Uterus (tissue), 3 donors: ENCODE measurements at regions not wholly inside any gene's neighbourhood (a gene's known extent, or its start where the extent isn't known, plus 50 kb on each side); places are given as distances from the start of the nearest gene placed in this dataset.
"Not testable (repeated sequence)": the region's sequence is repeated elsewhere in the genome, so short reads cannot be mapped to it uniquely, and the experiment has no call there.

Experiments
- DNase-seq, 2 donors: peaks; one replicate each; pipeline ENCODE4 v3.0.0-alpha.2; 2019 to 2020
- H3K27ac ChIP-seq, 2 donors: fragments of 200-600 bp; sonication (generic); 1 replicate in 1 of 2; 2 replicates in 1 of 2; pipeline ENCODE4 v1.5.1; 2016 to 2018
- H3K27me3 ChIP-seq, 2 donors: fragments of 200-600 bp; sonication (generic); one replicate each; pipeline ENCODE4 v1.5.1; 2018 to 2019; ENCODE audit warnings: control low read depth in 1 of 2
- H3K36me3 ChIP-seq, 2 donors: fragments of 200-600 bp; sonication (generic); one replicate each; pipeline ENCODE4 v1.5.1; 2019; ENCODE audit warnings: control low read depth in 1 of 2
- H3K4me1 ChIP-seq, 2 donors: fragments of 200-600 bp; sonication (generic); one replicate each; pipeline ENCODE4 v1.5.1; 2018 to 2019; ENCODE audit warnings: control low read depth in 1 of 2
- H3K4me3 ChIP-seq, 2 donors: fragments of 200-600 bp; sonication (generic); 1 replicate in 1 of 2; 2 replicates in 1 of 2; pipeline ENCODE4 v1.5.1; 2018 to 2019; ENCODE audit warnings: mild to moderate bottlenecking in 1 of 2
- H3K9me3 ChIP-seq, 2 donors: fragments of 200-600 bp; sonication (generic); one replicate each; pipeline ENCODE4 v1.5.1; 2019; ENCODE audit warnings: control low read depth in 1 of 2
- CTCF ChIP-seq, 4 experiments: fragments of 200-600 bp in 2 of 4; fragments of 450-650 bp in 2 of 4; sonication (generic) in 2 of 4; IDR thresholded peaks; one replicate each; pipeline ENCODE4 v1.5.1; 2016 to 2019; ENCODE audit warnings: antibody characterized with exemption in 4 of 4, mild to moderate bottlenecking in 2 of 4, moderate library complexity in 1 of 4
- POLR2A ChIP-seq, 2 donors: fragments of 450-650 bp; IDR thresholded peaks; one replicate each; pipeline ENCODE4 v1.6.1; 2016; ENCODE audit warnings: antibody characterized with exemption in 2 of 2, mild to moderate bottlenecking in 1 of 2, moderate library complexity in 1 of 2
- intact Hi-C: fragments of 100-400 bp; cut with DNase I; formaldehyde crosslinking; loops from one replicate; pipeline ENCODE4 v1.15.1; 2023; ENCODE audit warnings: low total_unique reads
- donor health status: DM: yes; HTN: yes; CAD: no.

GRCh38 chr20:22954661-22955060, 80.5 kb upstream of the SSTR4 start:
- Histone ChIP-seq H3K36me3 (no peaks in the 10 kb centered on the region), H3K9me3 (no peaks in the 10 kb centered on the region), H3K4me1 (no peaks in the 10 kb centered on the region), H3K27me3 (no peaks in the 10 kb centered on the region), H3K27ac (no peak overlapping the region), H3K4me3 (no peak overlapping the region)
- TF ChIP-seq CTCF (IDR thresholded peaks at IDR 0.05) (no peak), POLR2A (IDR thresholded peaks at IDR 0.05) (no peak)
- DNase-seq: no peak
- intact Hi-C loops: no loop called here

GRCh38 chr20:22958390-22958789, 76.7 kb upstream of the SSTR4 start:
- Histone ChIP-seq H3K4me1 (no peaks in the 10 kb centered on the region), H3K4me3 (no peak overlapping the region), H3K36me3 (no peaks in the 10 kb centered on the region), H3K9me3 (no peaks in the 10 kb centered on the region), H3K27ac (no peak overlapping the region), H3K27me3 (no peaks in the 10 kb centered on the region)
- intact Hi-C loops: no loop called here
- TF ChIP-seq CTCF (IDR thresholded peaks at IDR 0.05): no peak
- no peak for TF ChIP-seq POLR2A (IDR thresholded peaks at IDR 0.05)
- no peak for DNase-seq

- H3K9me3 ChIP-seq: no peaks in the 10 kb centered on the region
- no peak overlapping the region for H3K27ac ChIP-seq
- TF ChIP-seq CTCF (IDR thresholded peaks at IDR 0.05): no peak
- no peak for TF ChIP-seq POLR2A (IDR thresholded peaks at IDR 0.05)
- no peak for DNase-seq
- H3K27me3 ChIP-seq: no peaks in the 10 kb centered on the region
- no peaks in the 10 kb centered on the region for H3K36me3 ChIP-seq
- intact Hi-C loops: no loop called here
- no peak overlapping the region for H3K4me3 ChIP-seq
- H3K4me1 ChIP-seq: no peaks in the 10 kb centered on the region
Observed at GRCh38 chr20:22962567-22963439, 72.3 kb upstream of the SSTR4 start.

GRCh38 chr20:22963581-22963980, 71.5 kb upstream of the SSTR4 start:
- H3K4me1 ChIP-seq: no peaks in the 10 kb centered on the region
- H3K4me3 ChIP-seq: no peak overlapping the region
- TF ChIP-seq CTCF (IDR thresholded peaks at IDR 0.05): no peak
- no peak for TF ChIP-seq POLR2A (IDR thresholded peaks at IDR 0.05)
- DNase-seq: no peak
- intact Hi-C loops: no loop called here
- no peaks in the 10 kb centered on the region for H3K36me3 ChIP-seq
- no peaks in the 10 kb centered on the region for H3K27me3 ChIP-seq
- no peaks in the 10 kb centered on the region for H3K9me3 ChIP-seq
- H3K27ac ChIP-seq: no peak overlapping the region

GRCh38 chr20:22966787-22967464, 68.2 kb upstream of the SSTR4 start:
- no peaks in the 10 kb centered on the region for H3K9me3 ChIP-seq
- H3K27me3 ChIP-seq: no peaks in the 10 kb centered on the region
- no peaks in the 10 kb centered on the region for H3K36me3 ChIP-seq
- no peak overlapping the region for H3K27ac ChIP-seq
- TF ChIP-seq POLR2A (IDR thresholded peaks at IDR 0.05) (no peak), CTCF (IDR thresholded peaks at IDR 0.05) (no peak)
- intact Hi-C loops: no loop called here
- no peaks in the 10 kb centered on the region for H3K4me1 ChIP-seq
- H3K4me3 ChIP-seq: no peak overlapping the region
- no peak for DNase-seq

- H3K36me3 ChIP-seq, intact Hi-C loops, H3K9me3 ChIP-seq, H3K4me3 ChIP-seq, H3K27ac ChIP-seq, H3K4me1 ChIP-seq, H3K27me3 ChIP-seq, DNase-seq: not testable (repeated sequence)
Observed at GRCh38 chr20:22967706-22968105, 67.4 kb upstream of the SSTR4 start.

GRCh38 chr20:22969031-22969430, 66.1 kb upstream of the SSTR4 start:
- H3K27me3 ChIP-seq, H3K4me3 ChIP-seq, H3K27ac ChIP-seq, H3K36me3 ChIP-seq, H3K4me1 ChIP-seq, H3K9me3 ChIP-seq, DNase-seq, intact Hi-C loops: not testable (repeated sequence)

GRCh38 chr20:22971077-22971476, 64.0 kb upstream of the SSTR4 start:
- DNase-seq, H3K4me1 ChIP-seq, H3K4me3 ChIP-seq, H3K27ac ChIP-seq, H3K9me3 ChIP-seq, intact Hi-C loops, H3K27me3 ChIP-seq, H3K36me3 ChIP-seq: not testable (repeated sequence)
